ENCODE measurements at regions not wholly inside any gene's neighbourhood (a gene's known extent, or its start where the extent isn't known, plus 50 kb on each side); places are given as distances from the start of the nearest gene placed in this dataset.

DNA sequence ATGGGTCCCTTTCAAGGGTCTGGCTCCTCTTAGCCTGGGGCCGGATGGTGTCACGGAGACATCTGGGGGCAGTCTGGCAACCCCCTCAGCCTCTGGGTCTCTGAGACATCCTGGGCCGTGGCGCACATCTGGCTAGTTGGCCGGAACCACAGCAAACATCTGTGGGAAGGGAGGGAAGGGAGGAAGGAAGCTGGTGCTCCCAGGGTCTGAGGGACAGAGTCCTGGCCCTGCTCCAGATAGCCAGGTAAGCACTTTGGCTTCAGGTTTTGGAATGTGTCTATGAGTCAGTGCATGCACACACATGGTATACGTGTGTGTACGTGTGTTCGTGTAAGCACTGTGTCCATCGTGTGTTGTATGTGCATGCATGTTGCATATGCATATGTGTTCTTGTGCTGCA, 225.1 kb downstream of the MN1 start:
- no peak for TF ChIP-seq POLR2A (IDR thresholded peaks at IDR 0.05; ENCODE audit: extremely low read depth, insufficient read length)
- TF ChIP-seq MYC (IDR thresholded peaks at IDR 0.05; ENCODE audit: low read depth, low read length) = no peak

Data from NB4 (cell line).